GM23248 (cell line): ENCODE measurements at regions not wholly inside any gene's neighbourhood (a gene's known extent, or its start where the extent isn't known, plus 50 kb on each side); places are given as distances from the start of the nearest gene placed in this dataset.
"Not testable (repeated sequence)": the region's sequence is repeated elsewhere in the genome, so short reads cannot be mapped to it uniquely, and the experiment has no call there.

ENCODE experiments used
- EZH2 ChIP-seq: fragments of 200-600 bp; sonication (generic); IDR thresholded peaks from 2 replicates; pipeline ENCODE4 v1.6.1; 2018; ENCODE audit warnings: antibody characterized with exemption, mild to moderate bottlenecking; ENCODE audit not compliant: insufficient read depth, poor library complexity, severe bottlenecking
- EZH2phosphoT487 ChIP-seq: fragments of 200-600 bp; sonication (generic); IDR thresholded peaks from 2 replicates; pipeline ENCODE4 v1.6.1; 2018; ENCODE audit warnings: antibody characterized with exemption, moderate library complexity, mild to moderate bottlenecking, low read depth; ENCODE audit not compliant: insufficient read depth

- not testable (repeated sequence) for TF ChIP-seq EZH2phosphoT487, EZH2
Observed at GRCh38 chr1:234779600-234779999, 169.6 kb upstream of the IRF2BP2 start.
